Activated naive CD8-positive, alpha-beta T cell treated with anti-CD3 and anti-CD28 coated beads for 36 hours (primary cell): ENCODE measurements at regions not wholly inside any gene's neighbourhood (a gene's known extent, or its start where the extent isn't known, plus 50 kb on each side); places are given as distances from the start of the nearest gene placed in this dataset.

Source experiments
- DNase-seq: peaks from one replicate; pipeline ENCODE4 v3.0.0; 2021
- H3K27ac Mint-ChIP-seq: one replicate; pipeline ENCODE4 v1.8.0; 2022; ENCODE audit warnings: mild to moderate bottlenecking, moderate library complexity, mixed read lengths
- H3K27me3 Mint-ChIP-seq: one replicate; pipeline ENCODE4 v1.8.0; 2022; ENCODE audit warnings: mild to moderate bottlenecking, mixed read lengths
- H3K36me3 Mint-ChIP-seq: one replicate; pipeline ENCODE4 v1.8.0; 2021; ENCODE audit warnings: mild to moderate bottlenecking, mixed read lengths
- H3K4me1 Mint-ChIP-seq: one replicate; pipeline ENCODE4 v1.8.0; 2021; ENCODE audit warnings: mixed read lengths
- H3K4me3 Mint-ChIP-seq: one replicate; pipeline ENCODE4 v1.8.0; 2022; ENCODE audit warnings: mild to moderate bottlenecking, moderate library complexity, mixed read lengths
- H3K9me3 Mint-ChIP-seq: one replicate; pipeline ENCODE4 v1.8.0; 2022; ENCODE audit warnings: mixed read lengths

- peaks cover 8% of the 10 kb centered on the region for H3K27me3 Mint-ChIP-seq
- H3K4me1 Mint-ChIP-seq, result no peaks in the 10 kb centered on the region
- H3K9me3 Mint-ChIP-seq, result no peaks in the 10 kb centered on the region
- H3K36me3 Mint-ChIP-seq, result no peaks in the 10 kb centered on the region
- no peak overlapping the region for H3K4me3 Mint-ChIP-seq
- no peak overlapping the region for H3K27ac Mint-ChIP-seq
- no peak for DNase-seq
Measured at GRCh38 chr11:45456686-45457085, 170.5 kb upstream of the SYT13 start.

DNA sequence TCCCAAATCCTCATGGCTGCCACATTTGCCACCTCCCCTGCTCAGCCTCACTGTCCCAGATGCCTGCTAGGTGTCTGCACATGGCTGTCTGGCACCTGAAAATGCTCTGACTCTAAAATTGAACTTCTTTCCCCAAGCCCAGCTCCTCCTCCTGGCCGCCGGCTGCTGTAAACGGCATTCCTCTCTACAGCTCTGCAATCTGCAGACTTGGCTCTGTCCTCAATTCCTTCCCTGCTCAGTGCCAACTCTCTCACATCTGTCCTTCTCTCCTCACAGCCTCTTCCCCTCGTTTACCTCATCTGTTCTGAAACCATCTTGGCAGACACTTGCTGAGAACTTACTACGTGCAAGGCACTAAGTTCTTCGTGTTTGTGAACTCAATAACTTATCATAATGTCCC, 169.4 kb upstream of the SYT13 start:
- peaks cover 8% of the 10 kb centered on the region for H3K27me3 Mint-ChIP-seq
- no peak for DNase-seq
- no peaks in the 10 kb centered on the region for H3K9me3 Mint-ChIP-seq
- H3K4me1 Mint-ChIP-seq, result no peaks in the 10 kb centered on the region
- no peaks in the 10 kb centered on the region for H3K36me3 Mint-ChIP-seq
- no peak overlapping the region for H3K27ac Mint-ChIP-seq
- no peak overlapping the region for H3K4me3 Mint-ChIP-seq

DNA sequence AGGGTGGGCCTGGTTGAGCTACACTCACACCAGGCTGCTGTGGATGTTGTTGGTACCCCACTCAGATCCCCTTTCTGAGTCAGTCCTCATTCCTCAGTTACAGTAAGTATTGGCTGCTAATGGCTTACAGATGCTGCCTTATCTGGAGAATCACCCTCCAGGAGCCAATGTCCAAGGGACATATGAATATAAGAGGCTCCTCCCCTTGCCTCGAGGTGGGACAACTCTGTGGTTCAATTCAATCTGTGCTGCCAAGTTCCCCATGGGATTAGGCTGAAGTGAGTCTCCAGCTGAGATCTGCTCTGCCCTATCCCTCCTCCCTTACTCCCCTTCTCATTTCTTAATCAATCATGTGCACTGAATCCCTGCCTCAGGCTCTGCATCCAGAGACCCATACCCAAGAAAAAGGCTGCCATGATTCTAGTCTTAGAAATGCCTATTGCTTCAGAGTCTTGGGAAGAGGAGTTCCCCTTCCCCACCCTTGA, 168.8 kb upstream of the SYT13 start:
- Mint-ChIP-seq H3K27me3 (peaks cover 8% of the 10 kb centered on the region), H3K36me3 (no peaks in the 10 kb centered on the region), H3K27ac (no peak overlapping the region), H3K4me1 (no peaks in the 10 kb centered on the region), H3K4me3 (no peak overlapping the region), H3K9me3 (no peaks in the 10 kb centered on the region)
- no peak for DNase-seq

- H3K9me3 Mint-ChIP-seq, result no peaks in the 10 kb centered on the region
- H3K27me3 Mint-ChIP-seq, result peaks cover 8% of the 10 kb centered on the region
- no peak overlapping the region for H3K27ac Mint-ChIP-seq
- H3K4me3 Mint-ChIP-seq, result no peak overlapping the region
- no peaks in the 10 kb centered on the region for H3K36me3 Mint-ChIP-seq
- DNase-seq, result no peak
- H3K4me1 Mint-ChIP-seq, result no peaks in the 10 kb centered on the region
Measured at GRCh38 chr11:45453721-45454120, 167.6 kb upstream of the SYT13 start.

DNA sequence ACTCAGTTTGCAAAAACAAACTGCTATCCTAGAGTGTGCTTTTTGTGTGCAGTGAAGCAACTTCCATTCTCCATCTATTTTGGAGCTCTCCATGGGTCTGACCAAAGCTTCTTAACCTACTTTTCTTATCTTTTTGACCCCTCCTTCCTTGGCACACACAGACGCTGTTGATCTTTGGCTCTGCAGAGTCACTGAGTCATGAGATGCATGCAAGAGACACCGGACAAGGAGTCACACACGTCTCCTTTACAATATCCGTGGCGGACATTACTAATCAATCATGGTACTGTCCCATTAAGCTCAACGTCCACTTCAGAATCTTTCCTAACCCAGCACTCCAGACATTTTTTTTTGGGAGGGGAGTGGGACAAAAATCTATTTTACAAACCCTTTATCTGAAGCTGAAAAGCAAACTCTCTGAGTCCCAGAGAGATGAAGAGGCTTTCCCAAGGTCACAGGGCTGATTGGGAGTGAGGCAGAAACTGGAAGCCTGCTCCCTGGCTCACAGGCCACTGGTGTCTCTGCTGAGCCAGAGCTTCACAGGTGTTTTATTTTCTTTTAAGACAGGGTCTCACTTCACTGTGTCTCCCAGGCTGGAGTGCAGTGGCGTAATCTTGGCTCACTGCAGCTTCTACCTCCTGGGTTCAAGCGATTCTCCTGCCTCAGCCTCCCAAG, 165.8 kb upstream of the SYT13 start:
- Mint-ChIP-seq H3K4me3 (no peak overlapping the region), H3K27me3 (peaks cover 8% of the 10 kb centered on the region), H3K27ac (no peak overlapping the region), H3K9me3 (no peaks in the 10 kb centered on the region), H3K36me3 (no peaks in the 10 kb centered on the region), H3K4me1 (no peaks in the 10 kb centered on the region)
- DNase-seq, result no peak

- DNase-seq, result no peak
- no peak overlapping the region for H3K27ac Mint-ChIP-seq
- no peaks in the 10 kb centered on the region for H3K36me3 Mint-ChIP-seq
- no peaks in the 10 kb centered on the region for H3K9me3 Mint-ChIP-seq
- no peak overlapping the region for H3K4me3 Mint-ChIP-seq
- H3K27me3 Mint-ChIP-seq, result peaks cover 2% of the 10 kb centered on the region
- no peaks in the 10 kb centered on the region for H3K4me1 Mint-ChIP-seq
Measured at GRCh38 chr11:45450189-45450588, 164.0 kb upstream of the SYT13 start.

DNA sequence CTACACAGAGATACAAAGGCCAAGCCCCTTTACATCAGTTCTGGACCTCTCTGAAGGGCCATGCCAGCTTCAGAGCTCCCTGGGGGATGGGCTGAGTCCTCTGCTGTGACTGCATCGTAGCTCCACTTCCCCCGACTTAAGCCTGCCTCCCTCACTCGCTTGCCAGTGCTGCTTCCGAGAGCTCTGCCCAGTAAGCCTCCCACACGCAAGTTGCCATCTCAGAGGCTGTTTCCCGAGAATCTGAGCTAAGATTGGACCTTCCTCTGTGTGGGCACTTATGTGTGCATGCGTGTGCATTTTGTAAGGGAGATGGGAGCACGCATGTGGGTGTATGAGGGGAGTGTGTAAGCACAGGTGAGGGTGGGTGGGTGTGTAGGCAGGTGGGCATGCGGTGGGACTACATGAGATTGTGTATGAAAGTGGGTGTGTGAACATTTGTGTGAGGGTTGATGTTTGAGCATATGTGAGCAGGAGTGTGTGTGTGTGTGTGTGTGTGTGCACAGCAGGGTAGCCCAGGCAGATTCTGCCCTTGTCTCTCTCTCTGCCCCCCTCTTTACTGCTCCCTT, 163.0 kb upstream of the SYT13 start:
- no peak for DNase-seq
- no peaks in the 10 kb centered on the region for H3K27me3 Mint-ChIP-seq
- H3K4me1 Mint-ChIP-seq, result no peaks in the 10 kb centered on the region
- no peak overlapping the region for H3K4me3 Mint-ChIP-seq
- H3K36me3 Mint-ChIP-seq, result no peaks in the 10 kb centered on the region
- no peaks in the 10 kb centered on the region for H3K9me3 Mint-ChIP-seq
- H3K27ac Mint-ChIP-seq, result no peak overlapping the region

GRCh38 chr11:45448561-45448960, 162.4 kb upstream of the SYT13 start:
- Mint-ChIP-seq H3K36me3 (no peaks in the 10 kb centered on the region), H3K27me3 (peaks cover 3% of the 10 kb centered on the region), H3K27ac (no peak overlapping the region), H3K4me3 (no peak overlapping the region), H3K4me1 (no peaks in the 10 kb centered on the region), H3K9me3 (no peaks in the 10 kb centered on the region)
- DNase-seq, result no peak

DNA sequence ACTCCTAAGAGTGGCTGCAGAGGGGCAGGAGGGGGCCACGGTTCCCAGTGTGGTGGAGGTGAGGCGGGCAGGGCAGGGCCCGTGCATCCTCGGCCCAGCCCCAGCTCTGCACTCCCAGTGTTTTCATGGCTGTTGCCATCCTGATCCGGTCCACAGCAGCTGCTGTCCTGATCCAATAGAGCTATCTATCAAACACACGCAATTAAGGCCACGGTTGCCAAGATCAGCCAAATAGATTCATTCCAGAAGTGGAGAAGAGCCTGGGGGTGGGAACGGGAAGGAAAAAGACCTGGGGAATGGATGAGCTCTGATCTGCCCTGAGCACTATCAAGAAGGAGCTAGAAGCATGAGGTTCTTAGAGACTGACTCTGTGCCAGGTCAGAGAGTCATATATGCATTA, 160.9 kb upstream of the SYT13 start:
- Mint-ChIP-seq H3K4me3 (no peak overlapping the region), H3K27me3 (peaks cover 6% of the 10 kb centered on the region), H3K9me3 (no peaks in the 10 kb centered on the region), H3K4me1 (no peaks in the 10 kb centered on the region), H3K36me3 (no peaks in the 10 kb centered on the region), H3K27ac (no peak overlapping the region)
- no peak for DNase-seq

GRCh38 chr11:45446434-45446833, 160.3 kb upstream of the SYT13 start:
- no peak overlapping the region for H3K4me3 Mint-ChIP-seq
- H3K4me1 Mint-ChIP-seq, result no peaks in the 10 kb centered on the region
- DNase-seq, result no peak
- peaks cover 6% of the 10 kb centered on the region for H3K27me3 Mint-ChIP-seq
- H3K36me3 Mint-ChIP-seq, result no peaks in the 10 kb centered on the region
- no peaks in the 10 kb centered on the region for H3K9me3 Mint-ChIP-seq
- no peak overlapping the region for H3K27ac Mint-ChIP-seq

GRCh38 chr11:45444796-45445195, 158.7 kb upstream of the SYT13 start:
- Mint-ChIP-seq H3K4me1 (no peaks in the 10 kb centered on the region), H3K27ac (no peak overlapping the region), H3K9me3 (peaks cover 6% of the 10 kb centered on the region), H3K27me3 (peaks cover 9% of the 10 kb centered on the region), H3K4me3 (no peak overlapping the region), H3K36me3 (no peaks in the 10 kb centered on the region)
- peak; percentile 5 for DNase-seq

GRCh38 chr11:45440111-45440510, 154.0 kb upstream of the SYT13 start:
- Mint-ChIP-seq H3K9me3 (peaks cover 13% of the 10 kb centered on the region), H3K36me3 (no peaks in the 10 kb centered on the region), H3K27ac (no peak overlapping the region), H3K4me3 (no peak overlapping the region), H3K27me3 (peaks cover 15% of the 10 kb centered on the region), H3K4me1 (no peaks in the 10 kb centered on the region)
- no peak for DNase-seq

- no peaks in the 10 kb centered on the region for H3K4me1 Mint-ChIP-seq
- H3K4me3 Mint-ChIP-seq, result no peak overlapping the region
- peaks cover 23% of the 10 kb centered on the region for H3K27me3 Mint-ChIP-seq
- no peaks in the 10 kb centered on the region for H3K36me3 Mint-ChIP-seq
- no peak for DNase-seq
- no peak overlapping the region for H3K27ac Mint-ChIP-seq
- peaks cover 13% of the 10 kb centered on the region for H3K9me3 Mint-ChIP-seq
Measured at GRCh38 chr11:45436966-45437365, 150.8 kb upstream of the SYT13 start.

GRCh38 chr11:45436118-45436517, 150.0 kb upstream of the SYT13 start:
- DNase-seq, result no peak
- Mint-ChIP-seq H3K9me3 (peaks cover 13% of the 10 kb centered on the region), H3K4me1 (no peaks in the 10 kb centered on the region), H3K27ac (no peak overlapping the region), H3K4me3 (no peak overlapping the region), H3K27me3 (peaks cover 23% of the 10 kb centered on the region), H3K36me3 (no peaks in the 10 kb centered on the region)

GRCh38 chr11:45435706-45436105, 149.6 kb upstream of the SYT13 start:
- Mint-ChIP-seq H3K9me3 (peaks cover 13% of the 10 kb centered on the region), H3K27me3 (peaks cover 21% of the 10 kb centered on the region), H3K4me1 (no peaks in the 10 kb centered on the region), H3K36me3 (no peaks in the 10 kb centered on the region), H3K4me3 (no peak overlapping the region), H3K27ac (no peak overlapping the region)
- no peak for DNase-seq

GRCh38 chr11:45432910-45433309, 146.8 kb upstream of the SYT13 start:
- no peaks in the 10 kb centered on the region for H3K36me3 Mint-ChIP-seq
- H3K27me3 Mint-ChIP-seq, result peaks cover 25% of the 10 kb centered on the region
- no peak for DNase-seq
- no peak overlapping the region for H3K4me3 Mint-ChIP-seq
- no peaks in the 10 kb centered on the region for H3K9me3 Mint-ChIP-seq
- H3K27ac Mint-ChIP-seq, result no peak overlapping the region
- no peaks in the 10 kb centered on the region for H3K4me1 Mint-ChIP-seq
